ENCODE measurements at regions not wholly inside any gene's neighbourhood (a gene's known extent, or its start where the extent isn't known, plus 50 kb on each side); places are given as distances from the start of the nearest gene placed in this dataset.
"Not testable (repeated sequence)": the region's sequence is repeated elsewhere in the genome, so short reads cannot be mapped to it uniquely, and the experiment has no call there.

- no peak for DNase-seq (ENCODE audit: low spot score)
Observed at GRCh38 chr1:95614197-95614596, 380.2 kb downstream of the RWDD3 start.

GRCh38 chr1:95615421-95615820 lies 381.4 kb downstream of the RWDD3 start:
- DNase-seq (ENCODE audit: low spot score) = no peak

GRCh38 chr1:95620076-95620475 lies 386.1 kb downstream of the RWDD3 start:
- no peak for DNase-seq (ENCODE audit: low spot score)

- DNase-seq (ENCODE audit: low spot score) = no peak
Observed at GRCh38 chr1:95622609-95623008, 388.6 kb downstream of the RWDD3 start.

GRCh38 chr1:95625224-95625623 lies 391.2 kb downstream of the RWDD3 start:
- DNase-seq (ENCODE audit: low spot score) = no peak

GRCh38 chr1:95627244-95627643 lies 393.2 kb downstream of the RWDD3 start:
- DNase-seq (ENCODE audit: low spot score) = no peak

- DNase-seq (ENCODE audit: low spot score) = no peak
Observed at GRCh38 chr1:95631695-95632094, 397.7 kb downstream of the RWDD3 start.

GRCh38 chr1:95635811-95636210 lies 401.8 kb downstream of the RWDD3 start:
- DNase-seq (ENCODE audit: low spot score) = no peak

- no peak for DNase-seq (ENCODE audit: low spot score)
Observed at GRCh38 chr1:95636897-95637296, 402.9 kb downstream of the RWDD3 start.

GRCh38 chr1:95640746-95641145 lies 406.7 kb downstream of the RWDD3 start:
- no peak for DNase-seq (ENCODE audit: low spot score)

- no peak for DNase-seq (ENCODE audit: low spot score)
Observed at GRCh38 chr1:95641386-95641785, 407.4 kb downstream of the RWDD3 start.

GRCh38 chr1:95642035-95642434 lies 408.0 kb downstream of the RWDD3 start:
- no peak for DNase-seq (ENCODE audit: low spot score)

GRCh38 chr1:95643071-95643470 lies 409.1 kb downstream of the RWDD3 start:
- DNase-seq (ENCODE audit: low spot score) = no peak

GRCh38 chr1:95645126-95645525 lies 411.1 kb downstream of the RWDD3 start:
- DNase-seq (ENCODE audit: low spot score) = not testable (repeated sequence)

- DNase-seq (ENCODE audit: low spot score) = no peak
Observed at GRCh38 chr1:95650631-95651030, 416.6 kb downstream of the RWDD3 start.

- DNase-seq (ENCODE audit: low spot score) = no peak
Observed at GRCh38 chr1:95652423-95652965, 418.5 kb downstream of the RWDD3 start.

- DNase-seq (ENCODE audit: low spot score) = no peak
Observed at GRCh38 chr1:95653618-95654017, 419.6 kb downstream of the RWDD3 start.

- DNase-seq (ENCODE audit: low spot score) = no peak
Observed at GRCh38 chr1:95655321-95656020, 421.5 kb downstream of the RWDD3 start.

GRCh38 chr1:95657248-95657647 lies 423.2 kb downstream of the RWDD3 start:
- DNase-seq (ENCODE audit: low spot score) = no peak

- DNase-seq (ENCODE audit: low spot score) = no peak
Observed at GRCh38 chr1:95659166-95659565, 425.2 kb downstream of the RWDD3 start.

- no peak for DNase-seq (ENCODE audit: low spot score)
Observed at GRCh38 chr1:95659588-95659987, 425.6 kb downstream of the RWDD3 start.

- DNase-seq (ENCODE audit: low spot score) = no peak
Observed at GRCh38 chr1:95660736-95661135, 426.7 kb downstream of the RWDD3 start.

- not testable (repeated sequence) for DNase-seq (ENCODE audit: low spot score)
Observed at GRCh38 chr1:95663530-95663929, 429.5 kb downstream of the RWDD3 start.

- no peak for DNase-seq (ENCODE audit: low spot score)
Observed at GRCh38 chr1:95668165-95668564, 434.2 kb downstream of the RWDD3 start.

Data from kidney tubule cell (primary cell).